Peyer's patch (tissue), 4 donors: ENCODE measurements at regions not wholly inside any gene's neighbourhood (a gene's known extent, or its start where the extent isn't known, plus 50 kb on each side); places are given as distances from the start of the nearest gene placed in this dataset.

Experiments used
- DNase-seq, 3 donors: peaks; one replicate each; pipeline ENCODE4 v3.0.0-alpha.2; 2017 to 2019
- H3K27ac ChIP-seq, 4 donors: fragments of 200-600 bp; sonication (generic); one replicate each; pipeline ENCODE4 v1.5.1; 2016 to 2019
- H3K27me3 ChIP-seq, 2 donors: fragments of 200-600 bp; sonication (generic); one replicate each; pipeline ENCODE4 v1.5.1; 2019
- H3K36me3 ChIP-seq, 3 donors: fragments of 200-600 bp; sonication (generic); one replicate each; pipeline ENCODE4 v1.5.1; 2016 to 2019
- H3K4me1 ChIP-seq, 4 donors: fragments of 200-600 bp; sonication (generic); one replicate each; pipeline ENCODE4 v1.5.1; 2016 to 2019
- H3K4me3 ChIP-seq, 4 donors: fragments of 200-600 bp; sonication (generic); 1 replicate in 3 of 4; 2 replicates in 1 of 4; pipeline ENCODE4 v1.5.1; 2016 to 2019; ENCODE audit warnings: mild to moderate bottlenecking in 1 of 4
- H3K9me3 ChIP-seq, 4 donors: fragments of 200-600 bp; sonication (generic); one replicate each; pipeline ENCODE4 v1.5.1; 2016 to 2019; ENCODE audit warnings: mild to moderate bottlenecking in 1 of 4
- CTCF ChIP-seq, 6 experiments: fragments of 450-650 bp in 4 of 6; fragments of 200-600 bp in 2 of 6; sonication (generic) in 1 of 6; IDR thresholded peaks; one replicate each; pipeline ENCODE4 v1.5.1; 2017 to 2019; ENCODE audit warnings: antibody characterized with exemption in 6 of 6, mild to moderate bottlenecking in 3 of 6, moderate library complexity in 1 of 6
- POLR2A ChIP-seq, 2 donors: fragments of 450-650 bp; IDR thresholded peaks; one replicate each; pipeline ENCODE4 v1.5.1; 2017; ENCODE audit warnings: antibody characterized with exemption in 2 of 2, mild to moderate bottlenecking in 2 of 2, moderate library complexity in 2 of 2

DNA sequence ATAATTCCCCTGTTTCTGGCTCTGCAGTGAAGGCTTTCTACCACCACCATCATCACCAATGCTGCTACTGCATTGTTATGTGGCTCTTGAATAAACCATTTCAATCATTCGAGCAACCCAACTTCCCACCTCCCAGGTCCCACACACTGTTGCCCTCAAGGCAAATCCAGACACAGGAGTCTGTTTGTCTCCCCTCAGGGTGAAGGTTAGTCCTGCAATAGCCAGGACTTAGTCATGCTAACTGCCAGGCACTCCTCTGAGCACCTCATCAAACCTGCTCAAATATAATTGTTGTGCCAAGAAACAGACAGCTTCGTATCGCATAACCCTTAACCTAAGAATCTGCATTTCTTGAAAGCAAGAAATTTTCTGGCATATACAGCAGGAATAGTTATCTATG is 213.2 kb downstream of the KDR start:
- TF ChIP-seq CTCF (IDR thresholded peaks at IDR 0.05) (no peak), POLR2A (IDR thresholded peaks at IDR 0.05) (no peak)
- no peak overlapping the region for H3K4me3 ChIP-seq
- H3K27me3 ChIP-seq, result no peaks in the 10 kb centered on the region
- H3K4me1 ChIP-seq, result no peaks in the 10 kb centered on the region
- DNase-seq, result no peak
- H3K27ac ChIP-seq, result no peak overlapping the region
- H3K9me3 ChIP-seq, result no peaks in the 10 kb centered on the region
- H3K36me3 ChIP-seq, result no peaks in the 10 kb centered on the region

GRCh38 chr4:54909961-54910360 is 215.4 kb downstream of the KDR start:
- DNase-seq, result no peak
- TF ChIP-seq CTCF (IDR thresholded peaks at IDR 0.05) (no peak), POLR2A (IDR thresholded peaks at IDR 0.05) (no peak)
- Histone ChIP-seq H3K9me3 (no peaks in the 10 kb centered on the region), H3K27me3 (no peaks in the 10 kb centered on the region), H3K27ac (no peak overlapping the region), H3K4me1 (no peaks in the 10 kb centered on the region), H3K4me3 (no peak overlapping the region), H3K36me3 (no peaks in the 10 kb centered on the region)

DNA sequence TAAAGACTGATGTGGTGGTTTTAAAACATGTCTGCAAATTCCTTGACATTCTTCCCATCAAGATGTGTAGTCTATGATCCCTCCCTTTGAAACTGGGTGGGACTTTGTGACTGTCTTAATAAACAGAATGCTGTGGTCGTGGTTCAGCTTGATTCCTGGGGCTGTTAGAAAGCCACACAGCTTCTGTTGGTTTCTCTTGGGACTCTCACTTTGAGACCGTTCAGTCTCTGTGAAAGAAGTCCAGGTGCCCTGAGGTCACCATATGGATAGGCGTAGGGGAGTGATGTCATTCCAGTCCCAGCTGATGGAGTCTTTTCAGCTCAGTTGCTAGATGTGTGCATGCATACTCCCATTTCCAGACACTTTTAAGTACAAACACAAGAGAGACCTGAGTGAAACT is 216.6 kb downstream of the KDR start:
- TF ChIP-seq CTCF (IDR thresholded peaks at IDR 0.05) (no peak), POLR2A (IDR thresholded peaks at IDR 0.05) (no peak)
- Histone ChIP-seq H3K9me3 (no peaks in the 10 kb centered on the region), H3K4me1 (no peaks in the 10 kb centered on the region), H3K27ac (no peak overlapping the region), H3K27me3 (no peaks in the 10 kb centered on the region), H3K4me3 (no peak overlapping the region), H3K36me3 (no peaks in the 10 kb centered on the region)
- no peak for DNase-seq

GRCh38 chr4:54904953-54905352 is 220.4 kb downstream of the KDR start:
- no peak overlapping the region for H3K4me3 ChIP-seq
- no peaks in the 10 kb centered on the region for H3K9me3 ChIP-seq
- no peak overlapping the region for H3K27ac ChIP-seq
- DNase-seq, result no peak
- H3K36me3 ChIP-seq, result no peaks in the 10 kb centered on the region
- H3K4me1 ChIP-seq, result no peaks in the 10 kb centered on the region
- H3K27me3 ChIP-seq, result no peaks in the 10 kb centered on the region
- TF ChIP-seq POLR2A (IDR thresholded peaks at IDR 0.05) (no peak), CTCF (IDR thresholded peaks at IDR 0.05) (no peak)

DNA sequence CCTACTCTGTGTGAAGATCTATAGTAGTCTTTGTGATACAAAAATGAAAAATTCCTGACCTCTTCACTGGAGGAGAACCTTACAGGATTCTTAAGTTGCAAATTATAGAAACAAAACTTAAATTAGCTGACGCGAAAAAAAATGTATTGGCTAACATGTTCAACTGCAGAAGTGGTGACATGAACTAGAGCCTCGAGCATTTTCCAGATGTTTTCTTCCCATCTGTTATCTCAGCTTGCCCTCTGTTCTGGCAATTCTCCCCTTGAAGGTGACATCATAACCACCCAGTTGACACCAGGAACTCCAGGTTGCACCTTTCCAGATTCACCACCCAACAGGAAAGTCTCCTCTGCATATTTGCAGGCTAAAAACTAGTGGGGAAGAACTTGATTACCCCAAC is 222.4 kb downstream of the KDR start:
- TF ChIP-seq POLR2A (IDR thresholded peaks at IDR 0.05), result no peak
- H3K27ac ChIP-seq, result no peak overlapping the region
- DNase-seq, result no peak
- H3K9me3 ChIP-seq, result no peaks in the 10 kb centered on the region
- no peaks in the 10 kb centered on the region for H3K36me3 ChIP-seq
- H3K27me3 ChIP-seq, result no peaks in the 10 kb centered on the region
- H3K4me3 ChIP-seq, result no peak overlapping the region
- no peaks in the 10 kb centered on the region for H3K4me1 ChIP-seq

DNA sequence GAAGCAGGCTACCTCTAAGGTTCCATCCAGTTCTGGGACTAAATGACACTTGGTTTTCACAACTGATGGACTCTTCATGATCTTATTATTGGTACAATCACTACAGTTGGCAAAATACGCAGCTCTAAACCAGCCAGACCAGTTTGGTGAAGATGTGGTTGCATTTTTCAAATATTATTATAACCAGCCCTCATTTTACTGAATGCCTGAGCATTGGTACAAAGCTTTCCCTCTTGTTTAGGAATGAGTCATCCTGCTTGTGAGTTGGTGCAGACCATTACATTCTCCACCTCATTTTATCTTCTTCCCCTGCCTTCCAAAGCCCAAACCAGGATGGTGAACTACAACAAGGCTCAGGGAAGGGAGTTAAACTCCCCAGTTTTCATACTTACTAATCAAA is 223.1 kb downstream of the KDR start:
- TF ChIP-seq CTCF (IDR thresholded peaks at IDR 0.05), result no peak
- no peak for TF ChIP-seq POLR2A (IDR thresholded peaks at IDR 0.05)
- DNase-seq, result no peak
- Histone ChIP-seq H3K27me3 (no peaks in the 10 kb centered on the region), H3K27ac (no peak overlapping the region), H3K9me3 (no peaks in the 10 kb centered on the region), H3K4me1 (no peaks in the 10 kb centered on the region), H3K36me3 (no peaks in the 10 kb centered on the region), H3K4me3 (no peak overlapping the region)
